ENCODE measurements at regions not wholly inside any gene's neighbourhood (a gene's known extent, or its start where the extent isn't known, plus 50 kb on each side); places are given as distances from the start of the nearest gene placed in this dataset.

GRCh38 chr5:114957384-114957783 lies 212.3 kb downstream of the TRIM36 start:
- Histone ChIP-seq H2BK5ac (ENCODE audit: low read depth, low read length) (no peak overlapping the region), H2BK120ac (replicated peaks; ENCODE audit: low read depth, low read length) (no peak overlapping the region), H3K23ac (ENCODE audit: insufficient read length) (no peak overlapping the region), H2BK20ac (ENCODE audit: low read length) (no peak overlapping the region), H3K79me2 (ENCODE audit: control insufficient read depth in 1 of 2, insufficient read depth in 2 of 2, low read length in 2 of 2) (no peaks in the 10 kb centered on the region), H2AFZ (ENCODE audit: low read length) (no peak overlapping the region), H2BK12ac (ENCODE audit: low read depth, low read length) (no peak overlapping the region), H3K23me2 (ENCODE audit: low read depth, low read length) (no peaks in the 10 kb centered on the region), H3K79me1 (ENCODE audit: low read depth, low read length) (no peaks in the 10 kb centered on the region), H3K4ac (replicated peaks; ENCODE audit: insufficient read length, low read depth, low read length) (no peak overlapping the region), H3K27me3 (replicated peaks in 1 of 4; ENCODE audit: control insufficient read depth in 3 of 4, extremely low read depth in 1 of 4, insufficient read depth in 3 of 4, low read length in 3 of 4) (no peaks in the 10 kb centered on the region), H3K27ac (ENCODE audit: low read depth, low read length) (no peak overlapping the region), H3K56ac (replicated peaks; ENCODE audit: insufficient read length, low read depth, low read length) (no peak overlapping the region), H2AK5ac (ENCODE audit: low read depth, low read length) (no peak overlapping the region), H4K91ac (replicated peaks; ENCODE audit: insufficient read length, low read length) (no peak overlapping the region), H3K9ac (replicated peaks in 1 of 4; ENCODE audit: extremely low read depth in 1 of 4, low read depth in 3 of 4, low read length in 3 of 4) (no peak overlapping the region), H3K4me3 (ENCODE audit: extremely low read depth in 1 of 4, insufficient read depth in 2 of 4, low read depth in 3 of 4, low read length in 4 of 4) (no peak overlapping the region), H4K8ac (ENCODE audit: extremely low read depth, insufficient read depth, low read length) (no peak overlapping the region), H3K14ac (ENCODE audit: insufficient read length) (no peak overlapping the region), H4K5ac (ENCODE audit: insufficient read length, low read depth, low read length) (no peak overlapping the region), H4K20me1 (replicated peaks in 1 of 2; ENCODE audit: control insufficient read depth in 1 of 2, insufficient read depth in 2 of 2, low read length in 2 of 2) (no peaks in the 10 kb centered on the region), H2BK15ac (ENCODE audit: low read length) (no peak overlapping the region), H3K9me3 (ENCODE audit: insufficient read depth in 2 of 2, low read depth in 1 of 2, low read length in 1 of 2) (peaks cover 0 to 3% of the 10 kb centered on the region in 2 experiments; a peak in 1 of 4 replicates), H3K18ac (ENCODE audit: extremely low read depth, low read length) (no peak overlapping the region), H3K4me1 (replicated peaks in 1 of 4; ENCODE audit: control insufficient read depth in 3 of 4, insufficient read depth in 4 of 4, low read length in 3 of 4) (no peaks in the 10 kb centered on the region), H3K4me2 (ENCODE audit: insufficient read depth in 1 of 2, low read depth in 2 of 2, low read length in 2 of 2) (no peak overlapping the region), H3K36me3 (ENCODE audit: control insufficient read depth in 2 of 4, insufficient read depth in 4 of 4, low read length in 3 of 4) (no peaks in the 10 kb centered on the region)
- no peak for FAIRE-seq
- DNase-seq (ENCODE audit: low read depth in 1 of 2, low spot score in 2 of 2) = no peak
- ChIA-PET CTCF (ENCODE audit: partially characterized antibody) (no interaction called here), POLR2A (ENCODE audit: partially characterized antibody) (no interaction called here)
- 93% methylated on average over 7 of the region's 7 CpGs; no CpG with 5 or more reads in 1 of the 2 experiments for WGBS, 2 experiments (ENCODE audit: extremely low coverage in 1 of 2, insufficient coverage in 1 of 2, insufficient read length in 1 of 2, insufficient replicate concordance in 2 of 2, low coverage in 1 of 2, low lambda C conversion rate in 2 of 2, missing lambda C conversion rate in 1 of 2)
- no peak for TF ChIP-seq USF2 (IDR thresholded peaks at IDR 0.05; ENCODE audit: low read length)
- TF ChIP-seq CEBPB (IDR thresholded peaks at IDR 0.05; ENCODE audit: low read depth, low read length) = no peak
- no peak for TF ChIP-seq RFX5 (IDR thresholded peaks at IDR 0.05; ENCODE audit: borderline replicate concordance, low read depth, low read length)
- no peak for TF ChIP-seq KDM4A (IDR thresholded peaks at IDR 0.05; ENCODE audit: low read depth, low read length, severe bottlenecking)
- no peak for TF ChIP-seq CTCF (IDR thresholded peaks at IDR 0.05; ENCODE audit: control extremely low read depth in 1 of 3, insufficient read depth in 1 of 3, low read depth in 1 of 3, low read length in 3 of 3)
- no peak for TF ChIP-seq BACH1 (IDR thresholded peaks at IDR 0.05; ENCODE audit: low read length)
- no peak for TF ChIP-seq CHD1 (IDR thresholded peaks at IDR 0.05; ENCODE audit: low read depth, low read length)
- TF ChIP-seq TBP (IDR thresholded peaks at IDR 0.05; ENCODE audit: low read depth, low read length) = no peak
- no peak for TF ChIP-seq GABPA (IDR thresholded peaks at IDR 0.05; ENCODE audit: borderline replicate concordance, insufficient read depth, low read length)
- TF ChIP-seq SIX5 (IDR thresholded peaks at IDR 0.05; ENCODE audit: low read depth, low read length) = no peak
- no peak for TF ChIP-seq POLR2A (IDR thresholded peaks at IDR 0.05; ENCODE audit: control extremely low read depth in 1 of 2, low read depth in 2 of 2, low read length in 2 of 2)
- no peak for TF ChIP-seq GTF2F1 (IDR thresholded peaks at IDR 0.05; ENCODE audit: borderline replicate concordance, low read depth, low read length)
- no peak for TF ChIP-seq TEAD4 (IDR thresholded peaks at IDR 0.05; ENCODE audit: low read depth, low read length)

Data from H1 (cell line).